ENCODE measurements at regions not wholly inside any gene's neighbourhood (a gene's known extent, or its start where the extent isn't known, plus 50 kb on each side); places are given as distances from the start of the nearest gene placed in this dataset.

GRCh38 chr11:13169709-13170108 is 107.9 kb upstream of the BMAL1 start:
- CTCF ChIA-PET = no interaction called here
- Mint-ChIP-seq H3K27ac (ENCODE audit: unreplicated experiment) (no peak overlapping the region), H3K36me3 (ENCODE audit: insufficient read depth, unreplicated experiment) (no peaks in the 10 kb centered on the region), H3K4me1 (ENCODE audit: low read depth, unreplicated experiment) (peaks cover 39% of the 10 kb centered on the region), H3K27me3 (ENCODE audit: unreplicated experiment) (no peaks in the 10 kb centered on the region), H3K4me3 (ENCODE audit: low read depth, unreplicated experiment) (no peak overlapping the region), H3K9me3 (ENCODE audit: low read depth, unreplicated experiment) (no peaks in the 10 kb centered on the region)
- DNase-seq = peak; percentile 18
- TF ChIP-seq CTCF (IDR thresholded peaks at IDR 0.05; ENCODE audit: unreplicated experiment) = no peak
- BruUV-seq (replicated peaks) = no TSS peak
- intact Hi-C loops (cut with micrococcal nuclease; ENCODE audit: unreplicated experiment) = loop anchor here (5.0 kb wide), 1 partner anchor 202 kb away; no protein-coding TSS in a partner anchor

GRCh38 chr11:13174090-13174489 is 103.5 kb upstream of the BMAL1 start:
- intact Hi-C loops (cut with micrococcal nuclease; ENCODE audit: unreplicated experiment) = no loop called here
- Mint-ChIP-seq H3K27me3 (ENCODE audit: unreplicated experiment) (no peaks in the 10 kb centered on the region), H3K9me3 (ENCODE audit: low read depth, unreplicated experiment) (peaks cover 3% of the 10 kb centered on the region), H3K36me3 (ENCODE audit: insufficient read depth, unreplicated experiment) (no peaks in the 10 kb centered on the region), H3K4me1 (ENCODE audit: low read depth, unreplicated experiment) (peaks cover 8% of the 10 kb centered on the region), H3K27ac (ENCODE audit: unreplicated experiment) (no peak overlapping the region), H3K4me3 (ENCODE audit: low read depth, unreplicated experiment) (no peak overlapping the region)
- no TSS peak for BruUV-seq (replicated peaks)
- DNase-seq = no peak
- TF ChIP-seq CTCF (IDR thresholded peaks at IDR 0.05; ENCODE audit: unreplicated experiment) = no peak
- CTCF ChIA-PET = no interaction called here

GRCh38 chr11:13183094-13183825 is 94.3 kb upstream of the BMAL1 start:
- DNase-seq = no peak
- Mint-ChIP-seq H3K36me3 (ENCODE audit: insufficient read depth, unreplicated experiment) (no peaks in the 10 kb centered on the region), H3K9me3 (ENCODE audit: low read depth, unreplicated experiment) (peaks cover under 1% of the 10 kb centered on the region), H3K27ac (ENCODE audit: unreplicated experiment) (no peak overlapping the region), H3K4me1 (ENCODE audit: low read depth, unreplicated experiment) (no peaks in the 10 kb centered on the region), H3K27me3 (ENCODE audit: unreplicated experiment) (no peaks in the 10 kb centered on the region), H3K4me3 (ENCODE audit: low read depth, unreplicated experiment) (peak overlapping the region; percentile 29)
- intact Hi-C loops (cut with micrococcal nuclease; ENCODE audit: unreplicated experiment) = loop anchor here (1.0 to 10.0 kb wide), 3 partner anchors 30 to 219 kb away; no protein-coding TSS in a partner anchor
- CTCF ChIA-PET = interaction anchor here (1.3 kb wide), 1 partner anchor 219 kb away, joined by 9 read pairs; no protein-coding TSS in a partner anchor
- BruUV-seq (replicated peaks) = no TSS peak
- peak; percentile 42 for TF ChIP-seq CTCF (IDR thresholded peaks at IDR 0.05; ENCODE audit: unreplicated experiment)

GRCh38 chr11:13183826-13184196 is 93.8 kb upstream of the BMAL1 start:
- no peak overlapping the region for H3K4me3 Mint-ChIP-seq (ENCODE audit: low read depth, unreplicated experiment)
- H3K4me1 Mint-ChIP-seq (ENCODE audit: low read depth, unreplicated experiment) = no peaks in the 10 kb centered on the region
- H3K36me3 Mint-ChIP-seq (ENCODE audit: insufficient read depth, unreplicated experiment) = no peaks in the 10 kb centered on the region
- no peaks in the 10 kb centered on the region for H3K27me3 Mint-ChIP-seq (ENCODE audit: unreplicated experiment)
- CTCF ChIA-PET = interaction anchor here (1.3 kb wide), 1 partner anchor 220 kb away, joined by 9 read pairs; no protein-coding TSS in a partner anchor
- DNase-seq = no peak
- H3K9me3 Mint-ChIP-seq (ENCODE audit: low read depth, unreplicated experiment) = peaks cover 6% of the 10 kb centered on the region
- intact Hi-C loops (cut with micrococcal nuclease; ENCODE audit: unreplicated experiment) = loop anchor here (1.0 to 10.0 kb wide), 3 partner anchors 31 to 220 kb away; no protein-coding TSS in a partner anchor
- no peak overlapping the region for H3K27ac Mint-ChIP-seq (ENCODE audit: unreplicated experiment)
- no peak for TF ChIP-seq CTCF (IDR thresholded peaks at IDR 0.05; ENCODE audit: unreplicated experiment)
- BruUV-seq (replicated peaks) = no TSS peak
